HepG2 (cell line): ENCODE measurements at regions not wholly inside any gene's neighbourhood (a gene's known extent, or its start where the extent isn't known, plus 50 kb on each side); places are given as distances from the start of the nearest gene placed in this dataset.

Source experiments
- CHD2 ChIP-seq: IDR thresholded peaks from 2 replicates; pipeline ENCODE4 v1.6.1; 2011; ENCODE audit warnings: low read depth, low read length, improper control_type of control experiment
- KDM5A ChIP-seq: fragments of 200-600 bp; sonication (generic); IDR thresholded peaks from 2 replicates; pipeline ENCODE4 v1.7.0; 2018; ENCODE audit warnings: antibody characterized with exemption, mild to moderate bottlenecking, low read length, borderline replicate concordance
- MAFF ChIP-seq: IDR thresholded peaks from 2 replicates; pipeline ENCODE4 v1.6.1; 2011; ENCODE audit warnings: low read depth, low read length, improper control_type of control experiment
- NR2F6 ChIP-seq, 2 experiments: IDR thresholded peaks; 2 replicates each; pipeline ENCODE4 v1.6.1; 2016; ENCODE audit warnings: antibody characterized with exemption in 1 of 2, mild to moderate bottlenecking in 1 of 2
- POLR2A ChIP-seq, 2 experiments: IDR thresholded peaks; 2 replicates each; pipeline ENCODE4 v1.6.1; 2011; ENCODE audit warnings: low read depth in 2 of 2, low read length in 2 of 2, mild to moderate bottlenecking in 1 of 2, moderate library complexity in 1 of 2; ENCODE audit not compliant: insufficient read depth in 1 of 2
- POLR2AphosphoS5 ChIP-seq: IDR thresholded peaks from 2 replicates; pipeline ENCODE4 v1.6.1; 2012; ENCODE audit warnings: low read depth, low read length
- TAF1 ChIP-seq: sonication (generic); formaldehyde crosslinking; IDR thresholded peaks from 2 replicates; pipeline ENCODE4 v1.4.0; 2020; ENCODE audit warnings: missing genetic modification reagents
- ZKSCAN1 ChIP-seq: fragments of 150-350 bp; IDR thresholded peaks from 2 replicates; pipeline ENCODE4 v1.6.1; 2014; ENCODE audit warnings: low read length
- ZNF234 ChIP-seq: sonication (generic); formaldehyde crosslinking; conservative IDR thresholded peaks from 2 replicates; pipeline ENCODE4 v1.5.1; 2020; ENCODE audit warnings: mild to moderate bottlenecking, missing genetic modification reagents
- ZNF24 ChIP-seq: fragments of 450-650 bp; IDR thresholded peaks from 2 replicates; pipeline ENCODE4 v1.6.1; 2017; ENCODE audit warnings: antibody characterized with exemption, mild to moderate bottlenecking
- TF ChIP-seq, protein P1 (sequence below): sonication (generic); formaldehyde crosslinking; IDR thresholded peaks from one replicate; pipeline ENCODE4 v1.5.1; 2020; ENCODE audit warnings: mild to moderate bottlenecking, missing genetic modification reagents; ENCODE audit errors: not compliant biosample characterization
- TF ChIP-seq, protein P2 (sequence below): sonication (generic); formaldehyde crosslinking; IDR thresholded peaks from 2 replicates; pipeline ENCODE4 v1.5.0; 2020; ENCODE audit warnings: missing genetic modification reagents, mild to moderate bottlenecking, borderline replicate concordance
- TF ChIP-seq, protein P3 (sequence below): sonication (generic); formaldehyde crosslinking; IDR thresholded peaks from 2 replicates; pipeline ENCODE4 v1.8.0; 2022; ENCODE audit warnings: missing genetic modification reagents, mild to moderate bottlenecking, moderate library complexity, borderline replicate concordance

DNA sequence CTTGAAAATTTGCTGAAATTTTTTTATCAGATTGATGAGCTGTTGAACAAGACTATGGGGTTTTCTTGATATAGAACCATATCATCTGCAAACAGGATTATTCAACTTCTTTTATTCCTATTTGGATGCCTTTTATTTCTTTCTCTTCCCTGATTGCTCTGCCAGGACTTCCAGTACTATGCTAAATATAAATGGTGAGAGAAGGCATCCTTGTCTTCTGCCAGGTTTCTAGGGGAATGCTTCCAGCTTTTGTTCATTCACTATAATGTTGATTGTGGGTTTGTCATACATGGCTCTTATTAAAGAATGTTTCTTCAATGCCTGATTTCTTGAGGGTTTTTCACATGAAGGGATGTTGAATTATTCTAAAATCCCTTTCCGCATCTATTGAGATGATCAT is 1139.5 kb downstream of the FAM133A start:
- TF ChIP-seq POLR2A (IDR thresholded peaks at IDR 0.05; ENCODE audit: insufficient read depth in 1 of 2, low read depth in 2 of 2, low read length in 2 of 2), result no peak
- no peak for TF ChIP-seq ZNF24
- TF ChIP-seq, protein P1, sequence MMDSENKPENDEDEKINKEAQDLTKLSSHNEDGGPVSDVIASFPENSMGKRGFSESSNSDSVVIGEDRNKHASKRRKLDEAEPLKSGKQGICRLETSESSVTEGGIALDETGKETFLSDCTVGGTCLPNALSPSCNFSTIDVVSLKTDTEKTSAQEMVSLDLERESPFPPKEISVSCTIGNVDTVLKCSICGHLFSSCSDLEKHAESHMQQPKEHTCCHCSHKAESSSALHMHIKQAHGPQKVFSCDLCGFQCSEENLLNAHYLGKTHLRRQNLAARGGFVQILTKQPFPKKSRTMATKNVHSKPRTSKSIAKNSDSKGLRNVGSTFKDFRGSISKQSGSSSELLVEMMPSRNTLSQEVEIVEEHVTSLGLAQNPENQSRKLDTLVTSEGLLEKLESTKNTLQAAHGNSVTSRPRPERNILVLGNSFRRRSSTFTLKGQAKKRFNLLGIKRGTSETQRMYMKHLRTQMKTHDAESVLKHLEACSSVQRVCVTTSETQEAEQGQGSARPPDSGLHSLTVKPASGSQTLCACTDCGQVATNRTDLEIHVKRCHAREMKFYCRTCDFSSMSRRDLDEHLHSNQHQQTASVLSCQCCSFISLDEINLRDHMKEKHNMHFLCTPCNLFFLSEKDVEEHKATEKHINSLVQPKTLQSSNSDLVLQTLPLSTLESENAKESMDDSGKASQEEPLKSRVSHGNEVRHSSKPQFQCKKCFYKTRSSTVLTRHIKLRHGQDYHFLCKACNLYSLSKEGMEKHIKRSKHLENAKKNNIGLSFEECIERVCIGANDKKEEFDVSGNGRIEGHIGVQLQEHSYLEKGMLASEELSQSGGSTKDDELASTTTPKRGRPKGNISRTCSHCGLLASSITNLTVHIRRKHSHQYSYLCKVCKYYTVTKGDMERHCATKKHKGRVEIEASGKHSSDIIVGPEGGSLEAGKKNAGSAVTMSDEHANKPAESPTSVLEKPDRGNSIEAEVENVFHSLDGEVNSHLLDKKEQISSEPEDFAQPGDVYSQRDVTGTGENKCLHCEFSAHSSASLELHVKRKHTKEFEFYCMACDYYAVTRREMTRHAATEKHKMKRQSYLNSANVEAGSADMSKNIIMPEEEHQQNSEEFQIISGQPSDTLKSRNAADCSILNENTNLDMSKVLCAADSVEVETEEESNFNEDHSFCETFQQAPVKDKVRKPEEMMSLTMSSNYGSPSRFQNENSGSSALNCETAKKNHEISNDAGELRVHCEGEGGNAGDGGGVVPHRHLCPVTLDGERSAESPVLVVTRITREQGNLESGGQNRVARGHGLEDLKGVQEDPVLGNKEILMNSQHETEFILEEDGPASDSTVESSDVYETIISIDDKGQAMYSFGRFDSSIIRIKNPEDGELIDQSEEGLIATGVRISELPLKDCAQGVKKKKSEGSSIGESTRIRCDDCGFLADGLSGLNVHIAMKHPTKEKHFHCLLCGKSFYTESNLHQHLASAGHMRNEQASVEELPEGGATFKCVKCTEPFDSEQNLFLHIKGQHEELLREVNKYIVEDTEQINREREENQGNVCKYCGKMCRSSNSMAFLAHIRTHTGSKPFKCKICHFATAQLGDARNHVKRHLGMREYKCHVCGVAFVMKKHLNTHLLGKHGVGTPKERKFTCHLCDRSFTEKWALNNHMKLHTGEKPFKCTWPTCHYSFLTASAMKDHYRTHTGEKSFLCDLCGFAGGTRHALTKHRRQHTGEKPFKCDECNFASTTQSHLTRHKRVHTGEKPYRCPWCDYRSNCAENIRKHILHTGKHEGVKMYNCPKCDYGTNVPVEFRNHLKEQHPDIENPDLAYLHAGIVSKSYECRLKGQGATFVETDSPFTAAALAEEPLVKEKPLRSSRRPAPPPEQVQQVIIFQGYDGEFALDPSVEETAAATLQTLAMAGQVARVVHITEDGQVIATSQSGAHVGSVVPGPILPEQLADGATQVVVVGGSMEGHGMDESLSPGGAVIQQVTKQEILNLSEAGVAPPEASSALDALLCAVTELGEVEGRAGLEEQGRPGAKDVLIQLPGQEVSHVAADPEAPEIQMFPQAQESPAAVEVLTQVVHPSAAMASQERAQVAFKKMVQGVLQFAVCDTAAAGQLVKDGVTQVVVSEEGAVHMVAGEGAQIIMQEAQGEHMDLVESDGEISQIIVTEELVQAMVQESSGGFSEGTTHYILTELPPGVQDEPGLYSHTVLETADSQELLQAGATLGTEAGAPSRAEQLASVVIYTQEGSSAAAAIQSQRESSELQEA (CRISPR knock-in tag), result no peak
- no peak for TF ChIP-seq CHD2
- TF ChIP-seq, protein P2, sequence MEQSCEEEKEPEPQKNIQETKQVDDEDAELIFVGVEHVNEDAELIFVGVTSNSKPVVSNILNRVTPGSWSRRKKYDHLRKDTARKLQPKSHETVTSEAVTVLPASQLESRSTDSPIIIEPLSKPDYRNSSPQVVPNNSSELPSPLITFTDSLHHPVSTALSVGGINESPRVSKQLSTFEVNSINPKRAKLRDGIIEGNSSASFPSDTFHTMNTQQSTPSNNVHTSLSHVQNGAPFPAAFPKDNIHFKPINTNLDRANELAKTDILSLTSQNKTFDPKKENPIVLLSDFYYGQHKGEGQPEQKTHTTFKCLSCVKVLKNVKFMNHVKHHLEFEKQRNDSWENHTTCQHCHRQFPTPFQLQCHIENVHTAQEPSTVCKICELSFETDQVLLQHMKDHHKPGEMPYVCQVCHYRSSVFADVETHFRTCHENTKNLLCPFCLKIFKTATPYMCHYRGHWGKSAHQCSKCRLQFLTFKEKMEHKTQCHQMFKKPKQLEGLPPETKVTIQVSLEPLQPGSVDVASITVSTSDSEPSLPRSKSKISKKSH (CRISPR knock-in tag), result no peak
- TF ChIP-seq MAFF, result no peak
- TF ChIP-seq KDM5A, result no peak
- TF ChIP-seq NR2F6 (IDR thresholded peaks at IDR 0.05), result no peak
- TF ChIP-seq NR2F6 (CRISPR knock-in tag; IDR thresholded peaks at IDR 0.05), result no peak
- TF ChIP-seq TAF1 (CRISPR knock-in tag), result no peak
- TF ChIP-seq ZKSCAN1, result no peak
- TF ChIP-seq ZNF234 (CRISPR knock-in tag), result no peak
- TF ChIP-seq, protein P3, sequence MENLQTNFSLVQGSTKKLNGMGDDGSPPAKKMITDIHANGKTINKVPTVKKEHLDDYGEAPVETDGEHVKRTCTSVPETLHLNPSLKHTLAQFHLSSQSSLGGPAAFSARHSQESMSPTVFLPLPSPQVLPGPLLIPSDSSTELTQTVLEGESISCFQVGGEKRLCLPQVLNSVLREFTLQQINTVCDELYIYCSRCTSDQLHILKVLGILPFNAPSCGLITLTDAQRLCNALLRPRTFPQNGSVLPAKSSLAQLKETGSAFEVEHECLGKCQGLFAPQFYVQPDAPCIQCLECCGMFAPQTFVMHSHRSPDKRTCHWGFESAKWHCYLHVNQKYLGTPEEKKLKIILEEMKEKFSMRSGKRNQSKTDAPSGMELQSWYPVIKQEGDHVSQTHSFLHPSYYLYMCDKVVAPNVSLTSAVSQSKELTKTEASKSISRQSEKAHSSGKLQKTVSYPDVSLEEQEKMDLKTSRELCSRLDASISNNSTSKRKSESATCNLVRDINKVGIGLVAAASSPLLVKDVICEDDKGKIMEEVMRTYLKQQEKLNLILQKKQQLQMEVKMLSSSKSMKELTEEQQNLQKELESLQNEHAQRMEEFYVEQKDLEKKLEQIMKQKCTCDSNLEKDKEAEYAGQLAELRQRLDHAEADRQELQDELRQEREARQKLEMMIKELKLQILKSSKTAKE, result no peak
- TF ChIP-seq POLR2AphosphoS5, result no peak
